ENCODE measurements at regions not wholly inside any gene's neighbourhood (a gene's known extent, or its start where the extent isn't known, plus 50 kb on each side); places are given as distances from the start of the nearest gene placed in this dataset.

DNA sequence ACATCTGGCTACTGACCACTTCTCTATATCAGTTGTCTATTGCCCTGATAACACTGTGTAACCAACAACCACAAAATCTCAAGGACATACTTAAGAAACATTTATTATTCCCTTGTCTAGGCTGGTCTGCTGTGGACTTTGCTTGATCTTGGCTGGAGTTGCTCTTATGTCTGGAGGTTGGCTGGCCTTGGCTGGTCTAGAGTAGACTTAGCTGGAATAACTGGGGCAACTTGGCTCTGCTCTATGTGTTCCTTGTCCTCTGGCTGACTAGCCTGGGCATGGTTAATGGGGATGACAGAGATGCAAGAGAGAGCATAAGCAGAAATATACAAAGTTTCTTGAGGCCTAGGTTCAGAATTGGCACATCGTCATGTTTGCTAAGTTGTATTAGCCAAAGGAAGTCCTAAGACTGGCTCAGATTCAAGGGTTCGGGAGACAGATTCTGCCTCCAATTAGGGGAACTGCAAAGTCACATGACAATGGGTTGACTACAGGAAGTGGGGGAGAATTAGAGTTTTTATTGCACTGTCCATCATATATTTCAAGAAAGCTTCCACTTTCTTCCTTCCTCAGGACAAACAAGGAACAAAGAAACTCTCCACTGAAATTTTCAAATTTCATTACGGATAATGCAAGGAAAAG, 61.4 kb upstream of the HMCN1 start (continued):
- TF ChIP-seq ATF7 (IDR thresholded peaks at IDR 0.05) (no peak), ATF7 (CRISPR knock-in tag; IDR thresholded peaks at IDR 0.05) (no peak), SMYD3 (CRISPR knock-in tag; IDR thresholded peaks at IDR 0.05) (no peak), SMAD3 (CRISPR knock-in tag; IDR thresholded peaks at IDR 0.05) (no peak), ZNF781 (CRISPR knock-in tag; IDR thresholded peaks at IDR 0.05; ENCODE audit: borderline replicate concordance, not compliant biosample characterization) (no peak), HDAC1 (CRISPR knock-in tag; IDR thresholded peaks at IDR 0.05) (no peak), ZNF768 (CRISPR knock-in tag; IDR thresholded peaks at IDR 0.05) (no peak), NR1H2 (CRISPR knock-in tag; IDR thresholded peaks at IDR 0.05; ENCODE audit: borderline replicate concordance, low read depth) (no peak)
- TF ChIP-seq, protein P1, sequence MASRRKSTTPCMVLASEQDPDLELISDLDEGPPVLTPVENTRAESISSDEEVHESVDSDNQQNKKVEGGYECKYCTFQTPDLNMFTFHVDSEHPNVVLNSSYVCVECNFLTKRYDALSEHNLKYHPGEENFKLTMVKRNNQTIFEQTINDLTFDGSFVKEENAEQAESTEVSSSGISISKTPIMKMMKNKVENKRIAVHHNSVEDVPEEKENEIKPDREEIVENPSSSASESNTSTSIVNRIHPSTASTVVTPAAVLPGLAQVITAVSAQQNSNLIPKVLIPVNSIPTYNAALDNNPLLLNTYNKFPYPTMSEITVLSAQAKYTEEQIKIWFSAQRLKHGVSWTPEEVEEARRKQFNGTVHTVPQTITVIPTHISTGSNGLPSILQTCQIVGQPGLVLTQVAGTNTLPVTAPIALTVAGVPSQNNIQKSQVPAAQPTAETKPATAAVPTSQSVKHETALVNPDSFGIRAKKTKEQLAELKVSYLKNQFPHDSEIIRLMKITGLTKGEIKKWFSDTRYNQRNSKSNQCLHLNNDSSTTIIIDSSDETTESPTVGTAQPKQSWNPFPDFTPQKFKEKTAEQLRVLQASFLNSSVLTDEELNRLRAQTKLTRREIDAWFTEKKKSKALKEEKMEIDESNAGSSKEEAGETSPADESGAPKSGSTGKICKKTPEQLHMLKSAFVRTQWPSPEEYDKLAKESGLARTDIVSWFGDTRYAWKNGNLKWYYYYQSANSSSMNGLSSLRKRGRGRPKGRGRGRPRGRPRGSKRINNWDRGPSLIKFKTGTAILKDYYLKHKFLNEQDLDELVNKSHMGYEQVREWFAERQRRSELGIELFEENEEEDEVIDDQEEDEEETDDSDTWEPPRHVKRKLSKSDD (CRISPR knock-in tag; IDR thresholded peaks at IDR 0.05; ENCODE audit: low read depth) = no peak
- TF ChIP-seq, protein P2, sequence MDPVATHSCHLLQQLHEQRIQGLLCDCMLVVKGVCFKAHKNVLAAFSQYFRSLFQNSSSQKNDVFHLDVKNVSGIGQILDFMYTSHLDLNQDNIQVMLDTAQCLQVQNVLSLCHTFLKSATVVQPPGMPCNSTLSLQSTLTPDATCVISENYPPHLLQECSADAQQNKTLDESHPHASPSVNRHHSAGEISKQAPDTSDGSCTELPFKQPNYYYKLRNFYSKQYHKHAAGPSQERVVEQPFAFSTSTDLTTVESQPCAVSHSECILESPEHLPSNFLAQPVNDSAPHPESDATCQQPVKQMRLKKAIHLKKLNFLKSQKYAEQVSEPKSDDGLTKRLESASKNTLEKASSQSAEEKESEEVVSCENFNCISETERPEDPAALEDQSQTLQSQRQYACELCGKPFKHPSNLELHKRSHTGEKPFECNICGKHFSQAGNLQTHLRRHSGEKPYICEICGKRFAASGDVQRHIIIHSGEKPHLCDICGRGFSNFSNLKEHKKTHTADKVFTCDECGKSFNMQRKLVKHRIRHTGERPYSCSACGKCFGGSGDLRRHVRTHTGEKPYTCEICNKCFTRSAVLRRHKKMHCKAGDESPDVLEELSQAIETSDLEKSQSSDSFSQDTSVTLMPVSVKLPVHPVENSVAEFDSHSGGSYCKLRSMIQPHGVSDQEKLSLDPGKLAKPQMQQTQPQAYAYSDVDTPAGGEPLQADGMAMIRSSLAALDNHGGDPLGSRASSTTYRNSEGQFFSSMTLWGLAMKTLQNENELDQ (CRISPR knock-in tag; IDR thresholded peaks at IDR 0.05; ENCODE audit: borderline replicate concordance) = no peak
